ENCODE measurements at regions not wholly inside any gene's neighbourhood (a gene's known extent, or its start where the extent isn't known, plus 50 kb on each side); places are given as distances from the start of the nearest gene placed in this dataset.

DNA sequence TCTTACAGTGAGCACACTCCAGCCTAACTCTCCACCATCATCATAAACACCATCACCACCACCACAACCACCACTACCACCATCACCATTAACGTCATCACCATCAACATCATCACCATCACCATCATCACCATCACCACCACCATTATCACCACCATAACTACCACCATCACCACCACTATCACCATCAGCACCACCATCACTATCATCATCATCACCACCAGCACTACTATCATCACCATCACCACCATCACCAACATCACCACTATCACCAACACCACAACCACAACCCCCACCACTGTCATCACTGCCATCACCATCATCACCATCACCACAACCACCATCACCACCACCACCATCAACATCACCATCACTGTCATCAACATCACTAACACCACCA, 279.0 kb upstream of the TCERG1L start:
- H3K4me1 ChIP-seq (ENCODE audit: control insufficient read depth in 1 of 2, low read depth in 2 of 2), result no peaks in the 10 kb centered on the region
- H3K36me3 ChIP-seq, result no peaks in the 10 kb centered on the region
- no peak for ATAC-seq (ENCODE audit: insufficient number of reproducible peaks, low FRiP score, low read depth)
- no peaks in the 10 kb centered on the region for H3K27me3 ChIP-seq (replicated peaks; ENCODE audit: insufficient read depth)
- TF ChIP-seq, protein P1, sequence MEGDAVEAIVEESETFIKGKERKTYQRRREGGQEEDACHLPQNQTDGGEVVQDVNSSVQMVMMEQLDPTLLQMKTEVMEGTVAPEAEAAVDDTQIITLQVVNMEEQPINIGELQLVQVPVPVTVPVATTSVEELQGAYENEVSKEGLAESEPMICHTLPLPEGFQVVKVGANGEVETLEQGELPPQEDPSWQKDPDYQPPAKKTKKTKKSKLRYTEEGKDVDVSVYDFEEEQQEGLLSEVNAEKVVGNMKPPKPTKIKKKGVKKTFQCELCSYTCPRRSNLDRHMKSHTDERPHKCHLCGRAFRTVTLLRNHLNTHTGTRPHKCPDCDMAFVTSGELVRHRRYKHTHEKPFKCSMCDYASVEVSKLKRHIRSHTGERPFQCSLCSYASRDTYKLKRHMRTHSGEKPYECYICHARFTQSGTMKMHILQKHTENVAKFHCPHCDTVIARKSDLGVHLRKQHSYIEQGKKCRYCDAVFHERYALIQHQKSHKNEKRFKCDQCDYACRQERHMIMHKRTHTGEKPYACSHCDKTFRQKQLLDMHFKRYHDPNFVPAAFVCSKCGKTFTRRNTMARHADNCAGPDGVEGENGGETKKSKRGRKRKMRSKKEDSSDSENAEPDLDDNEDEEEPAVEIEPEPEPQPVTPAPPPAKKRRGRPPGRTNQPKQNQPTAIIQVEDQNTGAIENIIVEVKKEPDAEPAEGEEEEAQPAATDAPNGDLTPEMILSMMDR (IDR thresholded peaks at IDR 0.05), result no peak
- H3K9me3 ChIP-seq, result no peaks in the 10 kb centered on the region
- no peak overlapping the region for H3K27ac ChIP-seq
- no peak overlapping the region for H3K4me3 ChIP-seq
- no peak for DNase-seq (ENCODE audit: low spot score)

GRCh38 chr10:131591936-131592335, 280.4 kb upstream of the TCERG1L start:
- H3K27ac ChIP-seq, result no peak overlapping the region
- no peak for DNase-seq (ENCODE audit: low spot score)
- TF ChIP-seq, protein P1 (IDR thresholded peaks at IDR 0.05), result no peak
- H3K4me1 ChIP-seq (ENCODE audit: control insufficient read depth in 1 of 2, low read depth in 2 of 2), result no peaks in the 10 kb centered on the region
- ATAC-seq (ENCODE audit: insufficient number of reproducible peaks, low FRiP score, low read depth), result no peak
- no peak overlapping the region for H3K4me3 ChIP-seq
- no peaks in the 10 kb centered on the region for H3K27me3 ChIP-seq (replicated peaks; ENCODE audit: insufficient read depth)
- H3K9me3 ChIP-seq, result no peaks in the 10 kb centered on the region
- H3K36me3 ChIP-seq, result no peaks in the 10 kb centered on the region

GRCh38 chr10:131609176-131609575, 291.6 kb upstream of the PPP2R2D start:
- Histone ChIP-seq H3K9me3 (peaks cover 3% of the 10 kb centered on the region), H3K4me1 (ENCODE audit: control insufficient read depth in 1 of 2, low read depth in 2 of 2) (no peaks in the 10 kb centered on the region), H3K36me3 (no peaks in the 10 kb centered on the region), H3K4me3 (no peak overlapping the region), H3K27ac (no peak overlapping the region), H3K27me3 (replicated peaks; ENCODE audit: insufficient read depth) (no peaks in the 10 kb centered on the region)
- TF ChIP-seq, protein P1 (IDR thresholded peaks at IDR 0.05), result no peak
- no peak for ATAC-seq (ENCODE audit: insufficient number of reproducible peaks, low FRiP score, low read depth)
- no peak for DNase-seq (ENCODE audit: low spot score)

GRCh38 chr10:131615150-131615549, 285.7 kb upstream of the PPP2R2D start:
- no peak for ATAC-seq (ENCODE audit: insufficient number of reproducible peaks, low FRiP score, low read depth)
- Histone ChIP-seq H3K9me3 (no peaks in the 10 kb centered on the region), H3K27me3 (replicated peaks; ENCODE audit: insufficient read depth) (no peaks in the 10 kb centered on the region), H3K36me3 (no peaks in the 10 kb centered on the region), H3K4me3 (no peak overlapping the region), H3K27ac (no peak overlapping the region), H3K4me1 (ENCODE audit: control insufficient read depth in 1 of 2, low read depth in 2 of 2) (no peaks in the 10 kb centered on the region)
- TF ChIP-seq, protein P1 (IDR thresholded peaks at IDR 0.05), result no peak
- DNase-seq (ENCODE audit: low spot score), result no peak

GRCh38 chr10:131616040-131616439, 284.8 kb upstream of the PPP2R2D start:
- no peaks in the 10 kb centered on the region for H3K4me1 ChIP-seq (ENCODE audit: control insufficient read depth in 1 of 2, low read depth in 2 of 2)
- no peak overlapping the region for H3K27ac ChIP-seq
- H3K27me3 ChIP-seq (replicated peaks; ENCODE audit: insufficient read depth), result no peaks in the 10 kb centered on the region
- ATAC-seq (ENCODE audit: insufficient number of reproducible peaks, low FRiP score, low read depth), result no peak
- H3K36me3 ChIP-seq, result no peaks in the 10 kb centered on the region
- DNase-seq (ENCODE audit: low spot score), result no peak
- H3K4me3 ChIP-seq, result no peak overlapping the region
- TF ChIP-seq, protein P1 (IDR thresholded peaks at IDR 0.05), result no peak
- H3K9me3 ChIP-seq, result no peaks in the 10 kb centered on the region

Measured in thoracic aorta (tissue), 2 donors.